ENCODE measurements at regions not wholly inside any gene's neighbourhood (a gene's known extent, or its start where the extent isn't known, plus 50 kb on each side); places are given as distances from the start of the nearest gene placed in this dataset.

DNA sequence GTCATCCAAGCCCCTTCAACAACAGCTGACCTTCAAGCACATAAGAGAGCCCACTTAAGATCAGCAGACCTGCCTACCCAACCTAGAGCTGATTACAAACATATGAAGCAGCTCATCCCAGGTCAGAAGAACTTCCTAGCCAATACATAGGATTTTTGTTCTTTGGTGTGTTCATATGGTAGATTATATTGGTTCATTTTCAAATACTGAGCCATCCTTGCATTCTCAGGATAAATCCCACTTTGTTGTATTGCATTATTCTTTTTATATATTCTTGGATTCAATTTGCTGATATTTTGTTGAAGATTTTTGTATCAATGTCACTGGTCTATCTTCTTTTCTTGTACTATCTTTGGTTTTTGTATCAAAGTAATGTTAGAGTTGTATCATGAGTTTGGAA, 107.3 kb upstream of the STT3B start:
- no peak for DNase-seq (ENCODE audit: low spot score)

GRCh38 chr3:31427623-31428022, 105.1 kb upstream of the STT3B start:
- no peak for DNase-seq (ENCODE audit: low spot score)

DNA sequence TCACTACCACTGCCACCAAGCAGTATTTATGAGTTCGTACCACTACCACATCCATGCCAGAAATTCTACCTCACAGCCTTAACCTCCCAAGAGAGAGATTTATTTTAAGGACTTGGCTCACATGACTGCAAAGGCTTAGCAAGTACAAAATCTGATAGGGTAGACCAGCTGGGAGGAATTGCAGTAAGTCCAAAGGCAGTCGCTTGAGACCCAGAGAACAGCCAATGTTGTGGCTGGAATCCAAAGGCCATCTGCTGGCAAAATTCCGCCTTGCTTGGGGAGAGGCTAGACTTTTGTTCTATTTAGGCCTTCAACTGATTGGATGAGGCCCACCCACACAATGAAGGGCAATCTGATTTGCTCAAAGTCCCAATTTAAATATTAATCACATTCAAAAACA, 101.4 kb upstream of the STT3B start:
- DNase-seq (ENCODE audit: low spot score), result no peak

GRCh38 chr3:31432897-31433678, 99.6 kb upstream of the STT3B start:
- no peak for DNase-seq (ENCODE audit: low spot score)

DNA sequence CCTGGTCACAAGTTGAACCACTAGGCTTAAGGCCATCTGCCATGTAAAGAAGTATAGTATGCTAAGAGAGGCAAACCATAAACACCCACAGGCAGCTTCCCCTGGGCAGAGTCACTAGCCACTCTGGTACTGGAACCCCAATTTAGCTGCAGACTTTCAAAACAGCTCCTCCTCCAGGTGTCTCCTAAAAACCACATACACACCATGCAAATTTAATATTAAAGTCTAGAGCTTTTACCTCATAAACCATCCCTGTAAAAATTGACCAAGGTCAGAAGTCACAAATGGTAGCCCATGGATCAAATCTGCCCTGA, 99.1 kb upstream of the STT3B start:
- no peak for DNase-seq (ENCODE audit: low spot score)

- DNase-seq (ENCODE audit: low spot score), result no peak
Observed at GRCh38 chr3:31434819-31435218, 97.9 kb upstream of the STT3B start.

DNA sequence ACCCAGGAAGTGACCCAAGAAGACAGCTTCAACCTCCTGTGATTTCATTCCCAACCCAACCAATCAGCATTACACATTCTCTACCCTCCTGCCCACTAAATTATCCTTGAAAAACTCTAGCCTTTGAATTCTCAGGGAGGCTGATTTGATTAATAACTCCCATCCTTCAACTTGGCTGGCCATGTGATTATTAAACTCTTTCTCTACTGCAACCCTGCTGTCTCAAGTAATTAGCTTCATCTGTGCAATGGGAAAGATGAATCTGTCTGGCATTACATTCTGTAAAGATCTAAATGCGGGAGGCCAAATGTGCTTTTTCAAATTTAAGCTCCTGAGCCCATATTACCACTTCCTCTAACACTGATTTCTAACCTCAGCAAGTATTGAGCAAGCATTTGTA, 95.9 kb upstream of the STT3B start:
- no peak for DNase-seq (ENCODE audit: low spot score)

- no peak for DNase-seq (ENCODE audit: low spot score)
Observed at GRCh38 chr3:31438742-31439141, 94.0 kb upstream of the STT3B start.

DNA sequence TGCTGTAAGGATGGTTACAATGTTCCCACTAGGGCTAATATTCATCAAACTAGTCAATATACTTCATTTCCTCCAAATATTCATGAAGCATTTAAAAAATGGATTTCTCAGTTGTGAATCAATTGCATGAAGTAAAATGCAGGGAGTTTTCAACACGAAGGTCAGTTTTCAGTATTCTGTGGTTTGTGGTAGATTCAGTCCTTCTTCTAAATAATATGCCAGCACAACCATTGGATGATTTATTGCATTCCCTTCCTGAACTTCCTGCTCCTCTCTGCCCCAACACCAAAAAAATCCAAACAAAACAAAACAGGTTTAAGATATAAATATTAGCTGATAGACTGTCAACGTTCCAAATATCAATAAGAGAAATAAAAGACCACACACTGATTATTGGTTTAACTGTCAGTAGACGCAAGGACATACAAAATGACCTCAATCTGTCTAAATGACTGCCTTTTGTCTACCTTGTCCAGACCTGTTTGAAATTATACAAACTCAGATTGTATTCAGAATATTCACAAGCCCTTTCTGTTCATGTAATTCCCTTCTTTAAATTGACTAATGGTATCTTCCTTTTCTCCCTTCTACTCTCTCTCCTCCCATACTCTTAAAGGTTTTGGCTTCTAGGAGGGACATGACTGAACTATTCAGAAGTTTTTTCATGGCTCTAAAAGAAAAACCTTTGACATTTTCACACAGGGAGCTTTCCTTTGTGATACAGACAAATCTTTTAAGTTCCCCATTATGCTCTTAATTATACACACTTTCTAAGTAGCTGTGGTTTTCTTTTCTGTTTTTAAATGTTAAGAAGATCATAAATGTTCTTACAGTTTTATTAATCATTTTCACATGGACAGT, 92.6 kb upstream of the STT3B start:
- DNase-seq (ENCODE audit: low spot score), result no peak

GRCh38 chr3:31440878-31441277, 91.8 kb upstream of the STT3B start:
- no peak for DNase-seq (ENCODE audit: low spot score)

GRCh38 chr3:31442755-31443154, 90.0 kb upstream of the STT3B start:
- no peak for DNase-seq (ENCODE audit: low spot score)

DNA sequence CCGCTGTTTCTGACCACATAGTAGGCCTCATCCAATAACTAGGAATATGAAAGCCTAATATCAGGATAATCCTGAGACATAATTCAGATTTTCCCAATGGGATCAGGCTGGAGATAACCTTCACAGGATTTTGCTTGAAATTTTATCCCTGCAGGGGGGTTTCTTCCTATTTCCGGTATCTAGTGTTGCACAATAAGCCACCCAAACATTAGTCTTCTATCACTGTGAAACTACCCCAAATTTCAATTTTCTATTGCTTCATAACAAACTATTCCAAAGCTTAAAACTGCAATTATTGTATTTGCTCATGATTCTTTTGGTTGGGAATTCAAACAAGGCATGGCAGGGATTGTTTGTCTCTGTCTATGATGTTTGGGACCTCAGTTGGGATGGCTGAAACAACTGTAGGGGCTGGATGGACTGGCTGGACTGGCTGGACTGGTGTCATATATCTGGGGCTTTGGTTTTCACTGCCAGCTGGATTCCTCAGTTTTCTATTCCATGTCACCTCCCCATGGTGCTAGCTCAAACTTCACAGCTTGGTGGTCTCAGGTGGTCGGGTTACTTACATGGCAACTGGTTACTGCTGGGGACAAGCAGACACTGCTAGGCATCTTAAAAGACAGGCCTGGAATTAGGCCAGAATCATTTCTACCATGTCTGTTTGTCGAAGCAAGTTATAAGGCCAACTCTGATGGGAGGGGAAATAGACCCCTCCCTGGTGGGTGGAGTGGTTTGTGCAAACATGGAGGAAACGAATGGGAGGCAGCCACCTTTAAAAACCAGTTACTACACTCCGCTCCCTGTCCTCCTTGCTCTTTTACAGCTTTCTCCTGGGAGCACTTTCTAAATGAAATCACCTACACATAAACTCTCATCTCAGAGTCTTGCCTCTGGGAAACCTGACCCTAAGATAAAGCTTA, 88.2 kb upstream of the STT3B start:
- no peak for DNase-seq (ENCODE audit: low spot score)

DNA sequence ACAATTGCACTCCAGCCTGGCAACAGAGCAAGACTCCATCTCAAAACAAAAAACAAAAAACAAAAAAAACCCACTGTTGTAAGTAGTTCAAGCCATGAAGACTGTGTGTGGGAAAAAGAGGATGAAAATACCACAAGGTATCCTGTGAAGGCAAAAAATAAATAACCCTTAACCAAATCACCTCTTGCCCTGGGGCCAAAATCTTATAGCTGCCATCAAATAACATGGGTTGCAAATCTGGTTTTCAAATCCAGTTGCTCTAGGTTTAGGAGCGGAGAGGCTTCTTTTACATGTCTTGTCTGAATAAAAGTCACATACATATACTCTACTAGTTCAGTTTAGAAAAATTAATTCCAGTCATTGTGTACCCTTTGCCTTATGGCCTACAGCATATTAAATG, 87.0 kb upstream of the STT3B start:
- DNase-seq (ENCODE audit: low spot score), result no peak

GRCh38 chr3:31448035-31448881, 84.5 kb upstream of the STT3B start:
- DNase-seq (ENCODE audit: low spot score), result peak; percentile 52

- DNase-seq (ENCODE audit: low spot score), result no peak
Observed at GRCh38 chr3:31448882-31449243, 83.9 kb upstream of the STT3B start.

DNA sequence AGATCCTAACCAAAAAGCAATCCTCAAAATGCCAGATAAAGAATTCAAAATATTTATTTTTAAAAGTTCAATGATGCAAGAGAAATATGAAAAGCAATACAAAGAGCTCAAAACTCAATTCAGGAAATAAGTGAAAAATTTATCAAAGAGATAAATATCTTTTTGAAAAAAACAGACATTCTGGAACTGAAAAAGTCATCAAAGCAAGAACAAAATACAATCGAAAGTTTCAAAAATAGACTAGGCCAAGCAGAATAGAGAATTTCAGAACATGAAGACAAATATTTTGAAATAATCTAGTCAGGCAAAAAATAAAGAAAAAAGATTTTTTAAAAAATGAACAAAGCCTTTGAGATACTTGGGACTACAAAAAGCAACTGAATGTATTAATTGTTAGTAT, 83.4 kb upstream of the STT3B start:
- DNase-seq (ENCODE audit: low spot score), result no peak

GRCh38 chr3:31450345-31450744, 82.4 kb upstream of the STT3B start:
- DNase-seq (ENCODE audit: low spot score), result no peak

DNA sequence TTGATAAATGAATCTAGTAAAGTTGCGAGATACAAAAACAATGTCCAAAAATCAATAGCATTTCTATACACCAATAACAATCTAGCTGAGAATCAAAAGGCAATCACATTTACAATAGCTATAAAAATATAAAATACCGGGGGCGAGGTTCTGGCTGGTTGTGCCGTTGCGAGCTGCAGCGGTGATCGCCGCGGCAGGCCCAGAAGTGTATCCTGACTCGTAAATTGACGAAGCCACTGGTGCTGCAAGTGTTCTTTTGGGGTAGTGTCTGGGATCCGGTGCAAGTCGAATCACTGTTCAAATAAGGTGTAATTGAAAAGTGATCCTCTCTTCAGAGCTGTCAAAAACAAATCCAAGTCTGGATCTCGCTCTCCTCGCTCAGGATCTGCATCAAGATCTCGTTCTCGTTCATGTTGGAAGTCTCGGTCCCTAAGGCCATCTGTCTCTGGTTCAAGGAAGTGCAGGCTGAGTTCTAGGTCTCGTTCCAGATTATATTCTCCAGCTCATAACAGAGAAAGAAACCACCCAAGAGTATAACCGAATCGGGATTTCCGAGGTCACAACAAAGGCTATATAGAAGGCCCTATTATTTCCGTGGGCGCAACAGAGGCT, 80.1 kb upstream of the STT3B start:
- DNase-seq (ENCODE audit: low spot score), result no peak

DNA sequence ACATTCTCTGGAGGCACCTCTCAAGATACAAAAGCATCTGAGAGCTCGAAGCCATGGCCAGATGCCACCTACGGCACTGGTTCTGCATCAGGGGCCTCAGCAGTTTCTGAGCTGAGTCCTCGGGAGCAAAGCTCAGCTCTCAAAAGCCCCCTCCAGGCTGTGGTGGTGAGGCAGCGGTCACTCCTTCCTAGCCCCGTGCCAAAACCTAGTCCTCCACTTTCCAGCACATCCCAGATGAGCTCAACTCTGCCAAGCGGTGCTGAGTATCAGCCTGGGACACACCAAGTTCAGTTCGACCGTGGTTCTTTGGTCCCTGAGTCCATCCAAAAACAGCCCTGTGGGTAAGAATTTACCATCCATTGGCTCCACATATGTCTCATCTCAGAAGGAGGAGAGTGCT, 79.3 kb upstream of the STT3B start:
- no peak for DNase-seq (ENCODE audit: low spot score)

DNA sequence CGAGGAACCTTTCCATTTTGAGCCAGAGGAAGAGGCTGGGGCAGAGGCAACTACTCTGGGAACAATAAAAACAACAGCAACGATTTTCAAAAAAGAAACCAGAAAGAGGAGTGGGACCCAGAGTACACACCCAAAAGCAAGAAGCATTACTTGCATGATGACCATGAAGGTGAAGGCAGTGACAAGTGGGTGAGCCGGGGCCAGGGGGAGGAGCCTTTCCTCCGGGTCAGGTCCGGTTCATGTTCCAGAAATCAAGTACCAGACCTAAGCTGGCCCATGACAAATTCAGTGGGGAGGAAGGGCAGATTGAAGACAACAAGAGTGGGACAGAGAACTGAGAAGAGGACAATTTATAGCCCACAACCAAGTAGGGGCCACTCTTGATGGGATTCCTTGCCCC, 77.2 kb upstream of the STT3B start:
- no peak for DNase-seq (ENCODE audit: low spot score)

DNA sequence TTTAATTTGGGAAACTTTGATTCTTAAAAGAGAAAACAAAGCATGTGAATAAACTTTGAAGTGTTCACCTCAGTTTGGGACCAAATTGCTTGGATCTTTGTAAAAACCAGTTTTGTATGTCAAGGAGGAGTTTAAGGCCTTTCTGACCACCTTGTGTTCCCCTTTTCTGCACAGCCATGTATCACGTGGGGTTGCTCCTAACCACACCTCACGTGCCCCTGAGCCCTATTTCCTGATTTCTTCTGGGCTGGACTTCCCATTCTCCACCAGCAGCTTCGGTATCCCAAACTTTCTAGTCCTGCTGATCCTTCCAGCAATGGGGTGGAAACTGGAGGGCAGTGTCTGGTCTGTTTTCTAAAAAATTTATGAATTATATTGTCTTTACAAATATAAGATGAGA, 76.4 kb upstream of the STT3B start:
- DNase-seq (ENCODE audit: low spot score), result no peak
